Astrocyte of the cerebellum (primary cell): ENCODE measurements at regions not wholly inside any gene's neighbourhood (a gene's known extent, or its start where the extent isn't known, plus 50 kb on each side); places are given as distances from the start of the nearest gene placed in this dataset.
A peak's percentile ranks its signal among the peaks of the same experiment; 100 is the strongest.
"Not testable (repeated sequence)": the region's sequence is repeated elsewhere in the genome, so short reads cannot be mapped to it uniquely, and the experiment has no call there.

Experiments used
- DNase-seq: peaks from one replicate; pipeline ENCODE4 v3.0.0-alpha.2; 2011; ENCODE audit warnings: low read depth
- H3K4me3 ChIP-seq: 2 replicates; pipeline ENCODE4 v1.5.1; 2011; ENCODE audit warnings: mild to moderate bottlenecking, low read depth, low read length, moderate library complexity
- in situ Hi-C: cut with HindIII; loops from 2 replicates; pipeline ENCODE4 v1.10.0; 2017; ENCODE audit warnings: low sequenced_read_pairs
- TF ChIP-seq, protein P1 (sequence below): IDR thresholded peaks from 2 replicates; pipeline ENCODE4 v1.5.1; 2012; ENCODE audit warnings: low read length, low read depth, moderate library complexity, mild to moderate bottlenecking; ENCODE audit errors: missing control alignments

DNA sequence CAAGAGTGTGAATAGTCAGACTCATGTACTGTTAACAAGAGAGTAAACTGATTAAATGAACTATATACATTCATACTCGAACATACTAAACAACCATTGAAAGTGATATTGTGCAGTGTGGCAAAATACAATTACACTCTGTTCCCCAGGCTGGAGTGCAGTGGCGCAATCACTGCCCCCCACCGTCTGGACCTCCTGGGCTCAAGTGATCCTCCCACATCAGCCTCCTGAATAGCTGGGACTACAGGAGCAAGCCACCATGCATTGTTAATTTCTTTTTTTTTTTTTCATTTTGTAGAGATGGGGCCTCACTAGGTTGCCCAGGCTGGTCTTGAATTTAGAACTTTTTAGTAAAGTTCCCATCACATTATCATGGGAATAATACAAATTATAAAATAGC lies 77.3 kb upstream of the LSM14A start:
- TF ChIP-seq, protein P1, sequence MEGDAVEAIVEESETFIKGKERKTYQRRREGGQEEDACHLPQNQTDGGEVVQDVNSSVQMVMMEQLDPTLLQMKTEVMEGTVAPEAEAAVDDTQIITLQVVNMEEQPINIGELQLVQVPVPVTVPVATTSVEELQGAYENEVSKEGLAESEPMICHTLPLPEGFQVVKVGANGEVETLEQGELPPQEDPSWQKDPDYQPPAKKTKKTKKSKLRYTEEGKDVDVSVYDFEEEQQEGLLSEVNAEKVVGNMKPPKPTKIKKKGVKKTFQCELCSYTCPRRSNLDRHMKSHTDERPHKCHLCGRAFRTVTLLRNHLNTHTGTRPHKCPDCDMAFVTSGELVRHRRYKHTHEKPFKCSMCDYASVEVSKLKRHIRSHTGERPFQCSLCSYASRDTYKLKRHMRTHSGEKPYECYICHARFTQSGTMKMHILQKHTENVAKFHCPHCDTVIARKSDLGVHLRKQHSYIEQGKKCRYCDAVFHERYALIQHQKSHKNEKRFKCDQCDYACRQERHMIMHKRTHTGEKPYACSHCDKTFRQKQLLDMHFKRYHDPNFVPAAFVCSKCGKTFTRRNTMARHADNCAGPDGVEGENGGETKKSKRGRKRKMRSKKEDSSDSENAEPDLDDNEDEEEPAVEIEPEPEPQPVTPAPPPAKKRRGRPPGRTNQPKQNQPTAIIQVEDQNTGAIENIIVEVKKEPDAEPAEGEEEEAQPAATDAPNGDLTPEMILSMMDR, result no peak
- DNase-seq, result no peak
- in situ Hi-C loops, result no loop called here
- no peak overlapping the region for H3K4me3 ChIP-seq

DNA sequence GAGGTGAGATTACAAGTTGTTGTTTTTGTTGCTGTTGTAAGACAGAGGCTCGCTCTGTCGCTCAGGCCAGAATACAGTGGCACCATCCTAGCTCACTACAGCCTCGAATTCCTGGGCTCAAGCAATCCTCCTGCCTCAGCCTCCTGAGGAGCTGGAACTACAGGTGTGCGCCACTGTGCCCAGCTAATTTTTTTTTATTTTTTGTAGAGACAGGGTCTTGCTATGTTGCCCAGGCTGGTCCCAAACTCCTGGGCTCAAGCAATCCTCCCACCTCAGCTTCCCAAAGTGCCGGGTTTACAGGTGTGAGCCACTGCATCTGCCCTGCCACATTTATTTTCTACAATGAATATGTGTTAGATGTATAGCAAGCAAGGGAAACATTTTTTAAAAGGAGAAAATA lies 76.9 kb upstream of the LSM14A start:
- in situ Hi-C loops, H3K4me3 ChIP-seq, DNase-seq: not testable (repeated sequence)

DNA sequence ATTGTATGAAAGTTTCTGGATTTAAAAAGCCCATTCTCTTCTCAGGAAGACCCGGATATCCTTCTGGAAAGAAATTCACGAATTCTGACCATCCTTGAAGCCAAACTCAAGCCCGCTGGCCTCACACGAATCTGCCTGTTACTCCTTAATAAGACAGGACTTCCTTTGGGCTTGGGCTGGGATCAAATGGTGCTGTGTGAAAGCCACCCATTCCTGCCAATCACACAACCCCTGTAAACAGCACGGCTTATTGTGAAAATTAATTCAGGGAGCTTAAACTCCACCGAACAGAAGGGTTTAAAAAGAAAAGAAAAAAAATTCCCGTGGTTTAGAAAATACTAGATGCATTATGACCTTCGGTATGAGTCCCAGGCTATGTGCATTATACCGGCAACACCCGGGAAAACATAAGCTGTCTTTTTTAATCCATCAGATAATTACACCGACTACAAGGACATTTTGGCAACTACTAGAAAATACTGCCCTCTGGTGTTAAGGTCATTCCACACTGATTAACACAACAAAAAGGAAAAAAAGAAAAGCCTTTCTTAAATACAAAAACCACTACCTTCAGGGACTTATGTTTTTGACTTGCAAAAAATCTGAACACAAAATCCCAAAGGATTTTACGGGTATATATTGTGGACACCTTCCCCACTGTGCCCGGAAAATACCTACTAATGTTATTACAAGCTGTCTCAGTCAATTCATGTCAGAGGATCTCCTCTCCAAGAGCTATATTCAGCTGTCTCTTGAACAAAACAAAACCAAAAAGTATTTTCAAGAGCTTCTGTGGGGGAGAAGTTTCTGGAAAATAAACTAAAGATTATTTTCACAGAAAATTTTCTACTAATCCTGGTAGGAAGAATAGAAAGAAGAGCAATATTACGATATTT lies 76.0 kb upstream of the LSM14A start:
- TF ChIP-seq, protein P1, result peak; percentile 31
- DNase-seq, result peak; percentile 26
- no peak overlapping the region for H3K4me3 ChIP-seq
- in situ Hi-C loops, result no loop called here

DNA sequence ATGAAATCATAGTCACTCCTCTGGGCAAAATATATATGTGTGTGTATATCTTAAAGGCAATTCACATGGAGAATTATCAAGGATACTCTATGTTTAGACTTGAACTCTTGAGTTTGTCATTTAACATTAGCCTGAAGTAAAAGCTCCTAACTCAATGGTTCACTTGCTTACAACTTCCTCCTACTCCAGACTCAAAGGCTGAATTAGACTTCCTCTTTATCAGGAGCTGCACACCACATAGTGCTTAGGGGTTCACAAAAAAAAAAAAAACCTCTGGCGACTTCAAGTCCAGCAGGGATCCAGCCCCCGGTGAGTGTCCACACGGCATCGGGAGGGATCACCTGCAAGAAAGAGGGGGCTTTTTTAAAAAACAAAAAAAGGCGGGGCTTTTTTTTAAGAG lies 68.2 kb upstream of the LSM14A start:
- in situ Hi-C loops, result no loop called here
- DNase-seq, result no peak
- no peak overlapping the region for H3K4me3 ChIP-seq
- TF ChIP-seq, protein P1, result no peak

DNA sequence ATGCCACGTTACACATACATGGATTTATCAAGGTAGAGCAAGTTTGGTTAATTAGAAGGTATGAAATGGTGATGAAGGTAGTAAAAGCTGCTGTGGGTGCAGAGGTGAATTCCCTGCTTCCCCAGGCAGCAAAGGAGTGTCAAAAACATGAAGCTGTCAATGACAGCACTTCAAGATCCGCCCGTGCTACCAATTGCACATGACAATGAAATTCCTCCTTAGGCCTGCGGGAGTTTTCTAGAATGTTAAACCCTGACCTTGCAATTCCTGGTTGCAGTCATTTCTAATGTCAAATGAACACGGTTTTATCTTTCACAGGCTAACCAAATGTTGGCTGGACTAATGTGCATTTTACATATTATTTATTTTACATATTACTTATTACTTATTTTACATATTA lies 67.7 kb upstream of the LSM14A start:
- TF ChIP-seq, protein P1, result no peak
- in situ Hi-C loops, result no loop called here
- H3K4me3 ChIP-seq, result no peak overlapping the region
- DNase-seq, result no peak

DNA sequence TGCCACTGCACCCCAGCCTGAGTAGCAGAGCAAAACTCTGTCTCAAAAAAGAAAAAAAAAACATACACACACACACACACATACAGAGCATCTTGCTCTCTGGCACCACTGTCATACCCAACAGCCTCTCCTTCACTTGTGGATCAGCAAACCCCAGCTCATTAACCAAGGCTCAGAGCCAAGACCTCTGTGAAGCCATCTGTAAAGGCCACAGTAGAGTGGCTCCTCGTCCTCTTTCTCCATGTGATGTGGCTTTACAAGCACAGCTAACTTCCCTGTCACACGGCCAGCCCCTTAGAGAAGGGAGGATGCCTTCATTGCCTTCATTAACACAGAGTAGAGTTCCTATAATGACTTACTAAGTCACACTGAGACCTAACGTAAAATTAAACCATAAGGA lies 62.7 kb upstream of the LSM14A start:
- DNase-seq, result no peak
- in situ Hi-C loops, result no loop called here

More for the DNA sequence above, 62.7 kb upstream of the LSM14A start:
- no peak overlapping the region for H3K4me3 ChIP-seq
- TF ChIP-seq, protein P1, result no peak
